ENCODE measurements at regions not wholly inside any gene's neighbourhood (a gene's known extent, or its start where the extent isn't known, plus 50 kb on each side); places are given as distances from the start of the nearest gene placed in this dataset.

DNA sequence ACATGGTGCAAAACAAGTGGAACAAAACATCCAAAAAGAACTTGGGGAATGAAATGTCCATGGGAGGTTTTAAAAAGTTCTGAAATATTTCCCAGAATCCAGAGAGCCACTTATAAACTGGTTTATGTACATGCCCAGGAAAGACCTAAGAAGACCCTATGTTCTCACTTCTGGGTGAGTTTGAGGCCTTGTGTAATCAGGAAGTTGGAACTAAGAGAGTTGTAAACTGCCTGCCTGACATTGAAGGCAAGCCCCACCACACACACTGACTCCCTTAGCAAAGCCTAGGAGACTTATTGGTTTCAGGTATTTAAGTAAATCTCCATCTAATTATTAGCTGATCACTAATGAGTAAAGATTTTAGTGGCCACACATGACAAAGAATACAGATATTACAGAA lies 142.5 kb downstream of the LRIG3 start:
- Histone ChIP-seq H3K27ac (ENCODE audit: insufficient read depth, low read length, poor library complexity, severe bottlenecking) (no peak overlapping the region), H3K4me3 (ENCODE audit: low read depth, low read length) (no peak overlapping the region), H3K27me3 (ENCODE audit: control insufficient read depth, insufficient read depth, low read length) (no peaks in the 10 kb centered on the region), H3K9me3 (ENCODE audit: control insufficient read depth in 2 of 2, low read length in 2 of 2) (no peaks in the 10 kb centered on the region), H3K36me3 (ENCODE audit: control insufficient read depth, insufficient read depth, low read length) (no peaks in the 10 kb centered on the region), H3K4me1 (ENCODE audit: control insufficient read depth, insufficient read depth, low read length, poor library complexity, severe bottlenecking) (no peaks in the 10 kb centered on the region)
- H3K9me3 Mint-ChIP-seq, result peaks cover 2 to 10% (median 6%) of the 10 kb centered on the region in 7 donors
- no peak overlapping the region for H3K27ac Mint-ChIP-seq
- no peaks in the 10 kb centered on the region for H3K4me1 Mint-ChIP-seq
- no peak for ATAC-seq (ENCODE audit: low read depth in 2 of 2)
- no peaks in the 10 kb centered on the region for H3K36me3 Mint-ChIP-seq
- no peaks in the 10 kb centered on the region for H3K27me3 Mint-ChIP-seq
- no peak for DNase-seq
- H3K4me3 Mint-ChIP-seq, result no peak overlapping the region

DNA sequence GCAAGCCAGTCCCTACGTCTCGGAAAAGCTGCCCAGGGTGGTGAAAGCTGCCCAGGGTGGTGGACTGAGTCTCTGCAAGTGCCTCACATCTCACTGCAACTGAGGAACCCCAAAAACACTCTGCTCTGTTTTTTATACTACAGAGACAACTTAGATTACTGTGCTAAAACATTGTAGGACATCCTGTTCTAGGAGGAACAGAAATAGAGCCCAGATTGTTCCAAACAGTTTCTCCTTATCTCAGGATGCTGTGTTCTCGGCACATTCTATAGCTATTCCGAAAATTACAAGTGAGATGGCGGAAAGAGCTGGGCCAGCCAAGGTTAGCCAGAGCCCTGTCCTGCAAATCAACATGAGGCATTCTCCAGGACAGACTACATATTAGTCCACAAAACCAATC lies 138.7 kb downstream of the LRIG3 start:
- no peaks in the 10 kb centered on the region for H3K27me3 ChIP-seq (ENCODE audit: control insufficient read depth, insufficient read depth, low read length)
- Mint-ChIP-seq H3K4me1 (no peaks in the 10 kb centered on the region), H3K9me3 (peaks cover 4 to 12% (median 9%) of the 10 kb centered on the region in 7 donors), H3K36me3 (no peaks in the 10 kb centered on the region), H3K27me3 (no peaks in the 10 kb centered on the region), H3K4me3 (no peak overlapping the region), H3K27ac (no peak overlapping the region)
- no peaks in the 10 kb centered on the region for H3K4me1 ChIP-seq (ENCODE audit: control insufficient read depth, insufficient read depth, low read length, poor library complexity, severe bottlenecking)
- H3K9me3 ChIP-seq (ENCODE audit: control insufficient read depth in 2 of 2, low read length in 2 of 2), result no peaks in the 10 kb centered on the region
- DNase-seq (no peak), ATAC-seq (ENCODE audit: low read depth in 2 of 2) (no peak)
- H3K36me3 ChIP-seq (ENCODE audit: control insufficient read depth, insufficient read depth, low read length), result no peaks in the 10 kb centered on the region
- no peak overlapping the region for H3K27ac ChIP-seq (ENCODE audit: insufficient read depth, low read length, poor library complexity, severe bottlenecking)
- H3K4me3 ChIP-seq (ENCODE audit: low read depth, low read length), result no peak overlapping the region

DNA sequence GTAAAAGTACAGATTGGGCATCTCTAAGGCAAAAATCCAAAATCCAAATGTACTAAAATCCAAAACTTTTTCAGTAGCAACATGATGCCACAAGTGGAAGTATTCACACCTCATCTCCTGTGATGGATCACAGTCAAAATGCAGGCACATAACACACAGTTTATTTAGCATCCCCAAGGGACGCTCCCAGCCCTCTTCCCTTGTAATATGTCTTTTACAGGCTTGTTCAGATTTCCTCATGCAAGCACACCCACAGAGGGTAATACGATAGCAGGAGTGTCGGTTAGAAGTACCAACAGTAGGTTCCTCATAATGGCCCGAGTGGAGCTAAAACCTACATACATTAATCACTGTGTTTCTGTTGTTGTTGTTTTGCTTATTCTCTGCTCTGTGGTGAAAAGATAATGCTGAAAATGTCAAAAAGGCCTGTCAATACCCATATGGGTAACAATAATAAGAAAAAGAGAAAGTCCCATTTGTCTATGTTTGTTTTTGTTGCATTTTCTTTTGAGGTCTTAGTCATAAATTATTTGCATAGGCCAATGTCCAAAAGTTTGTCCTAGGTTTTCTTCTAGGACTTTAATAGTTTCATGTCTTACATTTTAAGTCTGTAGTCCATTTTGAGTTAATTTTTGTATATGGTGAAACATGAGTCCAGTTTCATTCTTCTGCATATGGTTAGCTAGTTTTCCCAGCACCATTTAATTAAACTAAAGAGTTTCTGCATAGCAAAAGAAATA lies 133.1 kb downstream of the LRIG3 start:
- H3K27me3 ChIP-seq (ENCODE audit: control insufficient read depth, insufficient read depth, low read length), result no peaks in the 10 kb centered on the region
- no peaks in the 10 kb centered on the region for H3K9me3 ChIP-seq (ENCODE audit: control insufficient read depth in 2 of 2, low read length in 2 of 2)
- Mint-ChIP-seq H3K27me3 (no peaks in the 10 kb centered on the region), H3K27ac (no peak overlapping the region), H3K9me3 (peaks cover 0 to 12% (median 5%) of the 10 kb centered on the region in 7 donors), H3K4me1 (no peaks in the 10 kb centered on the region), H3K36me3 (no peaks in the 10 kb centered on the region), H3K4me3 (no peak overlapping the region)
- ATAC-seq (ENCODE audit: low read depth in 2 of 2), result no peak
- H3K4me1 ChIP-seq (ENCODE audit: control insufficient read depth, insufficient read depth, low read length, poor library complexity, severe bottlenecking), result no peaks in the 10 kb centered on the region
- no peak overlapping the region for H3K4me3 ChIP-seq (ENCODE audit: low read depth, low read length)
- DNase-seq, result no peak
- H3K27ac ChIP-seq (ENCODE audit: insufficient read depth, low read length, poor library complexity, severe bottlenecking), result no peak overlapping the region
- no peaks in the 10 kb centered on the region for H3K36me3 ChIP-seq (ENCODE audit: control insufficient read depth, insufficient read depth, low read length)

DNA sequence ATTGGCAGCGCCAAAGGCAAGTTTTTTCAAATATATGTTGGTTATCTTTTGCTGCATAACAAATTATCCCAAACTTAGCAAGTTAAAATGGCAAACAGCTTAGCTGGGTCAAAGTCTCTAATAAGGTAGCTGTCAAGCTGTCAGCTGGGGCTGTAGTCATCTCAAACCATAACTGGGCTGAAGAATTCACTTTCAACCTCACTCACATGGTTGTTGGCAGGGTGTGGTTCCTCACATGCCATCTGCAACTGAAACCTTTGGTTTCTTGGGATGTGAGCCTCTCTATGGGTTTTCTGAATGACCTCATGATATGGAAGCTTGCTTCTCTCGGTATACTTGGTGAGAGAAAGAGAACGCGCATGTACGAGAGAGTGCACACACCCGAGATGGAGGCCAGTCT lies 125.4 kb downstream of the LRIG3 start:
- ATAC-seq (ENCODE audit: low read depth in 2 of 2) (no peak), DNase-seq (no peak)
- H3K27me3 Mint-ChIP-seq, result no peaks in the 10 kb centered on the region
- no peaks in the 10 kb centered on the region for H3K36me3 Mint-ChIP-seq
- no peak overlapping the region for H3K27ac Mint-ChIP-seq
- no peaks in the 10 kb centered on the region for H3K27me3 ChIP-seq (ENCODE audit: control insufficient read depth, insufficient read depth, low read length)
- H3K4me1 ChIP-seq (ENCODE audit: control insufficient read depth, insufficient read depth, low read length, poor library complexity, severe bottlenecking), result no peaks in the 10 kb centered on the region
- H3K27ac ChIP-seq (ENCODE audit: insufficient read depth, low read length, poor library complexity, severe bottlenecking), result no peak overlapping the region
- no peaks in the 10 kb centered on the region for H3K36me3 ChIP-seq (ENCODE audit: control insufficient read depth, insufficient read depth, low read length)
- H3K4me1 Mint-ChIP-seq, result no peaks in the 10 kb centered on the region
- no peak overlapping the region for H3K4me3 ChIP-seq (ENCODE audit: low read depth, low read length)
- H3K9me3 Mint-ChIP-seq, result peaks cover 0 to 13% (median 5%) of the 10 kb centered on the region in 7 donors
- no peaks in the 10 kb centered on the region for H3K9me3 ChIP-seq (ENCODE audit: control insufficient read depth in 2 of 2, low read length in 2 of 2)
- no peak overlapping the region for H3K4me3 Mint-ChIP-seq

DNA sequence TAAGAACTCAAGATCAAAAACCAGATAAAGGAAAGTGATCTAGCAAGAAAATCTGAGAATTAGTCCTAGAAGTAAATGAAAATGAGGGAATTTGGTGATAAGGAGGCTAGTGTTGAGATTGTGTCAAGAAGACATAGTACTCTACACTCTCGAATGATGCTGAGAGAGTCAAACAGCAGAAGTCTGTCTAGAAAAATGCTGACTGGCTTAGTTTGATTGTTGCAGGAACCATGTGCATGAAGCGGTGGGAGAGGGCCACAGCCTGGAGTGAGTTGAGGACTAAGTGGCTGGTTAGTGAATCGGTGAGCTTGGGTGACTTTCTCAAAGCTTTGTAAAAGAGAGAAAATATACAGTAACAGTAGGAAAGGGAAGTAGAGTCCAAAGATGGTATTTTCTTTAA lies 124.5 kb downstream of the LRIG3 start:
- Histone ChIP-seq H3K9me3 (ENCODE audit: control insufficient read depth in 2 of 2, low read length in 2 of 2) (no peaks in the 10 kb centered on the region), H3K4me3 (ENCODE audit: low read depth, low read length) (no peak overlapping the region), H3K27ac (ENCODE audit: insufficient read depth, low read length, poor library complexity, severe bottlenecking) (no peak overlapping the region), H3K4me1 (ENCODE audit: control insufficient read depth, insufficient read depth, low read length, poor library complexity, severe bottlenecking) (no peaks in the 10 kb centered on the region), H3K27me3 (ENCODE audit: control insufficient read depth, insufficient read depth, low read length) (no peaks in the 10 kb centered on the region), H3K36me3 (ENCODE audit: control insufficient read depth, insufficient read depth, low read length) (no peaks in the 10 kb centered on the region)
- no peak for DNase-seq
- Mint-ChIP-seq H3K27me3 (no peaks in the 10 kb centered on the region), H3K4me1 (no peaks in the 10 kb centered on the region), H3K36me3 (no peaks in the 10 kb centered on the region), H3K27ac (no peak overlapping the region), H3K4me3 (no peak overlapping the region), H3K9me3 (peaks cover 0 to 20% (median 5%) of the 10 kb centered on the region in 7 donors)
- no peak for ATAC-seq (ENCODE audit: low read depth in 2 of 2)

DNA sequence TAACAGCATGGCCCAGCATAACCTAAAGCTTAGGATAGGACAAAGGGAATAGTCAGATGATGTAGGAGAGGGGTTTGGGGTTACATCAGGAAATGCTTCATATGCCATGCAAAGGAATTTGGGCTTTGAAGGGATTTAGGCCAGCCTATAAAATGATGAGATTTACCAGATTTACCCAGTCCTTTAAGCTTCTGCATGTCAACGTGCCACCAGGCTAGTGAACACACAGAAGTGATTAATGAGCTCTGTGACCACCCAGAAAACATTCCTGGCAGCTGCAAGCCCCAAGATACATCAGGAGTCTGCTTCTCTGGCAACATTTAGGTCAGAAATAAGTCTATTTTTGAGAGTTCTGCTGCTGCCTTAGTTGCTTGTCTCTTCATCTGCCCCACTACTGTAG lies 118.3 kb downstream of the LRIG3 start:
- Histone ChIP-seq H3K4me1 (ENCODE audit: control insufficient read depth, insufficient read depth, low read length, poor library complexity, severe bottlenecking) (no peaks in the 10 kb centered on the region), H3K27me3 (ENCODE audit: control insufficient read depth, insufficient read depth, low read length) (no peaks in the 10 kb centered on the region), H3K4me3 (ENCODE audit: low read depth, low read length) (no peak overlapping the region), H3K27ac (ENCODE audit: insufficient read depth, low read length, poor library complexity, severe bottlenecking) (no peak overlapping the region), H3K9me3 (ENCODE audit: control insufficient read depth in 2 of 2, low read length in 2 of 2) (no peaks in the 10 kb centered on the region), H3K36me3 (ENCODE audit: control insufficient read depth, insufficient read depth, low read length) (no peaks in the 10 kb centered on the region)
- no peak for DNase-seq
- Mint-ChIP-seq H3K4me3 (no peak overlapping the region), H3K27ac (no peak overlapping the region), H3K27me3 (no peaks in the 10 kb centered on the region), H3K36me3 (no peaks in the 10 kb centered on the region), H3K9me3 (peaks cover 0 to 14% (median 3%) of the 10 kb centered on the region in 7 donors), H3K4me1 (no peaks in the 10 kb centered on the region)
- ATAC-seq (ENCODE audit: low read depth in 2 of 2), result no peak

DNA sequence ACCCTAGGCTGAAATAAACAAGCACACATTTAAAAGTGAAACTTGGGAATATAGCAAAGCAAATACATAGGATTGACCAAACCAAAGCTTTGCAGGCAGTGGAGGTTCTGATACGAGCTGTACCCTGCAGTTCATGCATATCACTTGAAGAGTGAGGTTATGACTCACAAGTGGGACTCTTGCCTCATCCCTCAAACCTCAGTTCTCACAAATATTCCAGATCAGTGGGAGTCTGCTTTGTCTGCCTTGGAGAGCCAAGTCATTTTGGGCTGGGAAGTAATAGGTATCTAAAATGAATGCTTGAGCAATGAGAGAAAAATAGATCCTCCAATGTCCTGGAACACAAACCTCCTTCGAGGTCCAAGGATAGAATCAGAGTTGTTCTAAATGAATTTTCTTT lies 116.4 kb downstream of the LRIG3 start:
- no peak for ATAC-seq (ENCODE audit: low read depth in 2 of 2)
- H3K36me3 ChIP-seq (ENCODE audit: control insufficient read depth, insufficient read depth, low read length), result no peaks in the 10 kb centered on the region
- no peaks in the 10 kb centered on the region for H3K9me3 ChIP-seq (ENCODE audit: control insufficient read depth in 2 of 2, low read length in 2 of 2)
- no peaks in the 10 kb centered on the region for H3K36me3 Mint-ChIP-seq
- H3K4me3 Mint-ChIP-seq, result peak overlapping the region in 1 of 4 donors; percentile 15
- no peak overlapping the region for H3K4me3 ChIP-seq (ENCODE audit: low read depth, low read length)
- H3K27ac Mint-ChIP-seq, result no peak overlapping the region
- H3K9me3 Mint-ChIP-seq, result peaks cover 0 to 9% (median 0%) of the 10 kb centered on the region in 7 donors
- no peaks in the 10 kb centered on the region for H3K4me1 Mint-ChIP-seq
- H3K27me3 Mint-ChIP-seq, result no peaks in the 10 kb centered on the region
- no peaks in the 10 kb centered on the region for H3K4me1 ChIP-seq (ENCODE audit: control insufficient read depth, insufficient read depth, low read length, poor library complexity, severe bottlenecking)
- DNase-seq, result no peak
- H3K27ac ChIP-seq (ENCODE audit: insufficient read depth, low read length, poor library complexity, severe bottlenecking), result no peak overlapping the region
- H3K27me3 ChIP-seq (ENCODE audit: control insufficient read depth, insufficient read depth, low read length), result no peaks in the 10 kb centered on the region

DNA sequence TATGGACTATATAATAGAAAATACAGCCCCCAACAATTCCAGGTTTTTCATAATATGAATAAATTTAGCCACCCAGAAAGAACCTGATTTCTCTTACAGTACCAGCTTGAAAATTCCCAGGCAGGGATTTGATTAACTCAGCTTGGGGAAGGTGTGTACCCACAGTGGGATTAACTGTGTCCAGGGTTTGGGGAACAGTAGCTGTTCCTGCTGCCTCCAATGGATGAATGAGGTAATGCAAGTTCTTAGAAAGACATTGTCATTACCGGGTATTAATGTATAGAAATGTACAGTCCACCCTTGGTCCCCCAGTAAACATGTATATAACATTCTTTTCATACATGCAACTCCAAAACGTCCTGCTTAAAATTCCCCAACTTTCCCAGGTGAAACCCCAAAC lies 115.6 kb downstream of the LRIG3 start:
- H3K27me3 ChIP-seq (ENCODE audit: control insufficient read depth, insufficient read depth, low read length), result no peaks in the 10 kb centered on the region
- Mint-ChIP-seq H3K27ac (no peak overlapping the region), H3K4me3 (no peak overlapping the region), H3K4me1 (no peaks in the 10 kb centered on the region), H3K9me3 (peaks cover 0 to 9% (median 0%) of the 10 kb centered on the region in 7 donors), H3K36me3 (no peaks in the 10 kb centered on the region), H3K27me3 (no peaks in the 10 kb centered on the region)
- no peak for ATAC-seq (ENCODE audit: low read depth in 2 of 2)
- H3K27ac ChIP-seq (ENCODE audit: insufficient read depth, low read length, poor library complexity, severe bottlenecking), result no peak overlapping the region
- no peak overlapping the region for H3K4me3 ChIP-seq (ENCODE audit: low read depth, low read length)
- H3K4me1 ChIP-seq (ENCODE audit: control insufficient read depth, insufficient read depth, low read length, poor library complexity, severe bottlenecking), result no peaks in the 10 kb centered on the region
- no peaks in the 10 kb centered on the region for H3K9me3 ChIP-seq (ENCODE audit: control insufficient read depth in 2 of 2, low read length in 2 of 2)
- no peaks in the 10 kb centered on the region for H3K36me3 ChIP-seq (ENCODE audit: control insufficient read depth, insufficient read depth, low read length)
- DNase-seq, result no peak

All from CD4-positive, CD25-positive, alpha-beta regulatory T cell (primary cell).